Muscle of arm (tissue), 1 donor: ENCODE measurements at regions not wholly inside any gene's neighbourhood (a gene's known extent, or its start where the extent isn't known, plus 50 kb on each side); places are given as distances from the start of the nearest gene placed in this dataset.

Experiments
- DNase-seq: peaks from one replicate; pipeline ENCODE4 v3.0.0-alpha.2; 2013

DNA sequence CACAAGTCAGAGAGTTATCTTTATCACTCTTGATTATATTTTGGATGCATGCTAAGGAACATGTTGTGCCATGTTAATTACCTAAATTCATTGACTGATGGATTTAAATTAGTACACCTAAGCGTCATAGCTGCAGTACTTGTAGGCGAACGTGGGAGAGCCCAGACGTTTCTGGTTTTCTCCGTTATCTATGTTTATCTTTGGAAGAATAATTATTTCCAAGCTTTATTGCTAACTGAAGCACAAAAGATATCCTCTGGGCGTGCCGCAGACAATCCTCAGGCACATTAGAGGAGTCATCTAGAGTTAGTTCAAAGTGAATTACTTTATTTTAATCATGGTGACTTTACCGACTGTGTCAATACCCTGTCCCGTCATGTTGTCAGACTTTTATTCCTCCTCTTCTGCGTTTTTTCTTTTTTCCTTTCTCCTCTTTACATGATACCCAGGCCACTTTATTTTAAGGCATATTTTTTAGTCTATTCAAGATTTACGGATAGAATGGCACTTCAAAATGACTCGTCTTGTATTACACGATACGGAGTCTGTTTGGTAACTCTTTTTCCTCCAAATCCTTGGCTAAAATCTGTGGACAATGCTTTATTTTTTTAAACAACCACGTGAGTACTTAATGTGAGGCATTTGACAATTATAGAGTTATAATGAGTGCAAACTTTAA, 632.0 kb upstream of the TENM3 start:
- no peak for DNase-seq

GRCh38 chr4:181611946-181612600, 631.1 kb upstream of the TENM3 start:
- no peak for DNase-seq

GRCh38 chr4:181613200-181613599, 630.0 kb upstream of the TENM3 start:
- DNase-seq: no peak

DNA sequence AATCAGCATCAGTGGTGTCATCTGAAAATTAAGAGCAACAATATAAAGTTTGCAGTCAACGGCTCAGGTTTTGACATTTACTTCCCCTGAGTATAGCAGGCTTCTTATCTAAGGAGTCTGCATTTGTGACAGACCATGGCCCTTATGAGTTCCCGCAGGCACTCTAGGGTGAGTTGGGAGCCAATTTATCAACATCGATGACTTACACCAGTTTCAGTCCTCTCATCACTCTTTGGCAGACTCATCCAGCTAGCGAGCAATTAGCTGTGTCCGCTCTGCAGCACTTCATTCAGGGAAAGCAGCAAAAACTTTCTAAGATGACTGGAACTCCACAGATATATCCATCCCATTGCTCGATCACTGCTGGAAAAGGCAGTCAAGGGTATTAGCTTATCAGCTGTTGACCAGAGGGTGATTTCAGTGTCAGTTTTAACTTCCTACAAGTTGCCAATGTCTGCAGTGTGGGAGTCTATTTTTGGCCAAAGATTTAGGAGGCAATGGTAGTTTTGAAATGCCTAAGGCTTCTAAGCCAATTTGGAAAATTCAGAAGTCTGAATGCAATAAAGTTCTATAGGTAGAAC, 625.1 kb upstream of the TENM3 start:
- no peak for DNase-seq

GRCh38 chr4:181618896-181619295, 624.3 kb upstream of the TENM3 start:
- no peak for DNase-seq

DNA sequence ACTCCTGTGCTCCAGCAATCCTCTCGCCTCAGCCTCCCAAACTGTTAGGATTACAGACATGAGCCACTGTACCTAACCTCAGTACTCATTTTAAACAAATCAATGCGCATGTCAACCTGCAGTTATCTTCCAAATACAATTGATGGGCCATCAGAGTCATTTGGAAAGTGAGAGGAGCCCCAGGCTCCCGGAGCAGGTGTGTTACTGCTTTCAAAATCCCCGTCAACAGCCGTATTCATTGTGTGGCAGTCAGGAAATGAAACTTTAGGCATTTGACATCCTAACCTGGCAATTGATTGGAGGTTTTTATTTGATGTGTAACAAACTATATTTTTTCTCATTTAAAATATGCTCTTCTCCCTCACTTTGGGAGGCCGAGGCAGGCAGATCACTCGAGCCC, 623.6 kb upstream of the TENM3 start:
- DNase-seq: no peak

GRCh38 chr4:181637186-181638105, 605.8 kb upstream of the TENM3 start:
- no peak for DNase-seq

DNA sequence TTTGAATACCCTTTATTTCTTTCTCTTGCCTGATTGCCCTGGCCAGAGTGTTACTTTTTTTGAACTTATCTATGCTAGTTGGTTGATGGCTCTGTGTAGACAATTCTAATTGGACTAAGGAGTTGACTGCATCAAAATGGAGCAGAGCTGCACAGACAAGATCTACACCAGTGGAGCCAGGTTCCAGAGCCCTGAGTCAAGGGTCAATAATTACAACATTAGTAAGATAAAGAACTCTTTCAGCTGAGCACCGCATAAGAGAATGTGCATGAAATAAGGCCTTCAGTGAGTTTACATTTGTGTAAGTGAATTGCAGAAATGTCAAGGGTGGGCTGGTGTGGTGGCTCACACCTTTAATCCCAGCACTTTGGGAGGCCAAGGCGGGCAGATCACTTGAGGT, 599.7 kb upstream of the TENM3 start:
- DNase-seq: no peak

GRCh38 chr4:181645489-181645888, 597.7 kb upstream of the TENM3 start:
- no peak for DNase-seq

- DNase-seq: no peak
These were observed 596.3 kb upstream of the TENM3 start for GRCh38 chr4:181646864-181647263.

DNA sequence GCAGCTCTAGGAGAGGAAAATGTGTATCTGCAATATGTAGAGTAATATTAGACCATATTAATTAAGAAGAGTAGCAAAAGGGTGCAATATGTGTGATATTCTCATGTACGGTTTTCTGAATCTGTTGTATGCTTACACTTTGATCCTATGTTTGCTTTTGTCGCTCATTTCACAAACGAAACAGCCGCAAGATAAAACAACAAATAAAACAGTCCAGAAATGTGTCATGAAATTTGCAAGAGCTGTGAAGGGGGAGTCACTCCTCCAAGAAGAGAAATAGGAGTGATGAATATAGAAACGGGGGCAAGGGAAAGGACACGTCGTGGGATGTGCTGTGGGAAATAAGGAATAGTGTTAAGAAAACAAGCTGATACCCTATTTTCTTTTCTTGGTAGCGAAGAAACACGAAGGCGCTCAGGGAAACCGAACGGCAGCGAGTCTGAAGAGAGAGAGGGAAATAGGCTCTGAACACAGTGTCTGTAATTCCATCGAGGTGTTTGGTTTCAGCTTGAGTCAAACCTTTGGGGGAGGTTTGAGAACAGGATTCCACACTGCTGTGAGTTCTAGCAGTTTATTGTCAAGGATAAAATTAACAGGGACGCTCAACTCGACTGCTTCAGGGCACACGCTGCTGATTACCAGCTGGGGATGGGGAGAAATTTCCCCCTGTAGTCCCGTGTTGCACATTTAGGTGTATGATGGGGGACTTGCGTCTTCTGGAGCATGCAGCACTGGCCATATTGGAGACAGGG, 595.6 kb upstream of the TENM3 start:
- DNase-seq: peak; percentile 7

DNA sequence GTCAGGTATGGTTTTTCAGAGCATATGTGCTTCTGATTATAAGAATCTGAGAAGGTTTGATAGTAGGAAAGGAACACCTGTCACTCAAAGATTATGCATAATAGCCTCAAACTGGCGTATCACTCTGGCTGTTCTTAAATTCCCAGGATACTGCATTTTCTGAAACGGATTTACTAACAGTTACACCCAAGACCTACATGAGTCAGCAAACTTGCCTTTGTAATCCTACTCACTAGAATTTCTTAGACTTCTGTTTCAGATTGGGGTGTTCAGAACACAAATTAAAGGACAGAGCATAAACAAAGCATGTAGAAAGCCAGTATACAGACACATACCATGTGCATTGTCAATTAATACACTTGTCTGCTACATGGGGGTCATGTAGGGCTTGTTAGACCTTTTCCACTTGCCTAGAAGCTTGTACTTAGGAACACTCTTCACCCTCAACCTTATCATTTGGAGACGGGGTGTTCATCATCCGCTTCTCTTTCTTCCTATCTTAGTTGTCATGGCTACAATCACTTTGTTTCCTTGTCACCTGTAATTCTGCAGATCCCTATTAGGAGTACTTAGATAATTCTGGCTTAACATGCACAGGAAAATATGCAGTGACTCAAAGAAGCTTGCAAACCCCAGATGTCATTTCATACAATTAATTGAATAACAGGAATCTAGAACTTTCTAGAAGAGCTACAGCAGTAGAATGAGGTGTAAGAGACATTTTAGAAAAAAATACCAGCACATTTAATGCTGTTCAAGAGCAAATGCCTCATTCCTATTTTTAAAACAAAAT, 593.0 kb upstream of the TENM3 start:
- no peak for DNase-seq

DNA sequence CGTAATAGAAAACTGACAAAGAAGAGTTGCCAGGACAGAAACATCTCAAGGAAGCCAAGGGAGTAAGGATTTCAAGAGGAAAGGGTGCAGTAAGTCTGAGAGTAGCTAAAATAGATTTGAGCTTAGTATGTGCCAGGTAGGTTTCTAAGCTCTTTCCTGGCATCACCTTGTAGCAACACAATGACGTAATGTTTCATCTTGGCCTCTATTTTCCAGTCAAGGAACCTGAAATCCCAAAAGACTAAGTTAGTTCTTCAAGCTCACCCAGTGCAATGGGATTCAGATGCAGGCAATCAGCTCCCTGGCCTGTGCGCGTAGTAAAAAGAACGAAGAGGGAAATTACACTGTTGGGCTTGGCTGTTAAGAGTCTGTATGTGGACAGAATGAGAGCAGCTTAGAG, 586.5 kb upstream of the TENM3 start:
- no peak for DNase-seq

DNA sequence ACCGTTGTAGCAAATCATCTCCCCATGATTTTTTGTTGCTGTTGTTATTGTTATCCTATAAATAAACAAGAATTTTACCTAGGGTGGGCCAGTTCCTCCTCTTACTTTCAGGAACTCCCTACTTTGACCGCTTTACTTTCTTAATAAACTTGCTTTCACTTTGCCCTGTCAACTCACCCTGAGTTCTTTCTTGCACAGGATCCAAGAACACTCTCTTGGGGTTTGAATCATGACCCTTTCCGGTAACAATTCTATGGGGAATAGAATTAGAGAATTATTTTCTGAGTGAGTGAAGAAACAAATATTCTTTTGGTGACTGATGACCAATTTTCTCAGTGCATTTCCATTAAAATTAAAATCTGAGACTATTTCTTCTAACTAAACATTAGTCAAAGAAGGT, 584.0 kb upstream of the TENM3 start:
- no peak for DNase-seq

DNA sequence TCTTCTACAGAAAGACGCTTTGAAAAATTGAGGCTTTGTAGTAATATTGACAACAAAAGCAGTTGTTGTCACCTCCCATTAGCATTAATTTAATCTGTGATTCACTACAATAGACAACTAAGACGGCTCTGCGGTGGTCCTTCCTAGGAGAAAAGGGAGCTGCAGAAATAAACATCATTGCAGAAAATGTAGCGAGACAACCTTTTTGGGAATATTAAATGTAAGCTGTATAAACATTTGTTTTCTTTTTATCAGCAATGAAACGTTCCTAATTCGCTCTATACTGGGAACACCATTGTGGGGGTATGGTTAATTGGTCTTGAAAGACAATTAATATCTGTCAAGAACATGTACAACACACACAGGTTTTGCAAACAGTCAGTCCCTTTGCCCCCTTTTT, 583.3 kb upstream of the TENM3 start:
- no peak for DNase-seq

DNA sequence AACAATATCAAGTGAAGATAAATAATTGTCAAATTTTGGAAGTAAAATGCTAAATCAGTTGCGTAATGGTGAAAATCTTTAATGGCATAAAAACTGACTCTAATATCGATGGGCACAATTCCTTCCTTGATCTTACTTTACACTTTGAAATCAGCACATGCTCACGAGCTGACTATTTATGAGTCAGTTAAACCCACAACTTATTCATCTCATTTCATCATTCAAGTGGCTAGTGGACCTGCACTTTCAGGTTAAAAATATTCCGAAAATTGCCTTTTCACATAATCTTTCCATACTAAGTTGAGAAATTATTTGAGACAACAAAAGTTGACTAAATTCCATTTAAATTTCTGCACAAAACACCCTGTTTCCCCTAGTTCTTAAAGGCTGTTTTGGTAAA, 582.1 kb upstream of the TENM3 start:
- DNase-seq: no peak

GRCh38 chr4:181661923-181662322, 581.3 kb upstream of the TENM3 start:
- DNase-seq: no peak

- peak; percentile 7 for DNase-seq
These were observed 580.8 kb upstream of the TENM3 start for GRCh38 chr4:181662383-181662782.

GRCh38 chr4:181670506-181670905, 572.7 kb upstream of the TENM3 start:
- DNase-seq: no peak

GRCh38 chr4:181671672-181672071, 571.5 kb upstream of the TENM3 start:
- DNase-seq: no peak

- no peak for DNase-seq
These were observed 570.5 kb upstream of the TENM3 start for GRCh38 chr4:181672751-181673150.
